OCI-LY1 (cell line): ENCODE measurements at regions not wholly inside any gene's neighbourhood (a gene's known extent, or its start where the extent isn't known, plus 50 kb on each side); places are given as distances from the start of the nearest gene placed in this dataset.

Experiments
- EZH2 ChIP-seq: fragments of 200-600 bp; sonication (generic), shearing (Covaris generic); IDR thresholded peaks from 2 replicates; pipeline ENCODE4 v1.8.0; 2017; ENCODE audit warnings: borderline replicate concordance, mixed run types, mild to moderate bottlenecking, antibody characterized with exemption, low read length, moderate library complexity, mixed read lengths
- TF ChIP-seq, protein P1 (sequence below): fragments of 200-600 bp; sonication (generic), shearing (Covaris generic); IDR thresholded peaks from 2 replicates; pipeline ENCODE4 v1.5.1; 2017; ENCODE audit warnings: mild to moderate bottlenecking, antibody characterized with exemption, low read length, moderate library complexity, mixed read lengths

DNA sequence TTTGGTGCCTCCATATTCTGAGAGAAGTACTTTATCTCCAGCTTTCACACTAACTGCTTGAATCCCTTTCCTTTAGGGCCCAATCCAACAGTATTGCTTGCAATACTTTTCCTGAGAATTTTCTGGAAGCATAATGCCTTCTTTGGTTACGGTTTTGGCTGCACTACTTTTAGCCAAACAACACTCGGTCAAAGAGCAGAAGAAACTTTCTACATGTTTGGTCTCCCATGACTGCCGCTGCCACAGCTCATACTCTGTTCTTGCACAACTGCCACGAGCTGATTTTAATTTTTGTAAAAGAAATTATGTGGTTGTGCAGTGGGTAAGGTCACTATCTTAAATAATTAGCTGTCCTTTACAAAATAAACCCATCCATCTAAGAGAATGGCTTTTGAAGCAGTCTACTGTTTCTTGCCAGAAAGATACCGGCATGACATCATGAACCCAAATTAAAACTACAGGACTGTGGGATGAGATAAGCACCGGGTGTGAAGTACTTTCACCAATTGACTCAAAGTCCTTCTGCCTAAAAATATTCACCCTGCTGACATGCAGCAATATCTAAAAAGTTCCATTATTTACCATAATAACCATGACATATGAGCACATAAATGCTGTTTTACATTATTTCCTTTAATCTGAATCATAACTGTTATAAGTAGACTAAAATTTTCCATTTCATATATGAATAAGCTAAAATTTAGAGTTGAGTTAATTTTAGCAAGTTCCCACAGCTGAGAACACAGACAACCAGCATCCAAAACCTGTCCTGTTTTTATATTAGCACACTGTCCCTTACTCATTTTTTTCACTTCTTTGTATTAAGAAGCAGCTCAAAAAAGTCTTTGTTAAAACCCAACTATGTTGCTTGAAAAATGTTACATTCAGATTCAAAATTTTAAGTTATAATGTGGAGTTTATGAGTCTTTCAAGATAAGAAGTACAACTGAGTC lies 1154.3 kb downstream of the EPHA3 start:
- TF ChIP-seq, protein P1, sequence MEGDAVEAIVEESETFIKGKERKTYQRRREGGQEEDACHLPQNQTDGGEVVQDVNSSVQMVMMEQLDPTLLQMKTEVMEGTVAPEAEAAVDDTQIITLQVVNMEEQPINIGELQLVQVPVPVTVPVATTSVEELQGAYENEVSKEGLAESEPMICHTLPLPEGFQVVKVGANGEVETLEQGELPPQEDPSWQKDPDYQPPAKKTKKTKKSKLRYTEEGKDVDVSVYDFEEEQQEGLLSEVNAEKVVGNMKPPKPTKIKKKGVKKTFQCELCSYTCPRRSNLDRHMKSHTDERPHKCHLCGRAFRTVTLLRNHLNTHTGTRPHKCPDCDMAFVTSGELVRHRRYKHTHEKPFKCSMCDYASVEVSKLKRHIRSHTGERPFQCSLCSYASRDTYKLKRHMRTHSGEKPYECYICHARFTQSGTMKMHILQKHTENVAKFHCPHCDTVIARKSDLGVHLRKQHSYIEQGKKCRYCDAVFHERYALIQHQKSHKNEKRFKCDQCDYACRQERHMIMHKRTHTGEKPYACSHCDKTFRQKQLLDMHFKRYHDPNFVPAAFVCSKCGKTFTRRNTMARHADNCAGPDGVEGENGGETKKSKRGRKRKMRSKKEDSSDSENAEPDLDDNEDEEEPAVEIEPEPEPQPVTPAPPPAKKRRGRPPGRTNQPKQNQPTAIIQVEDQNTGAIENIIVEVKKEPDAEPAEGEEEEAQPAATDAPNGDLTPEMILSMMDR: no peak
- TF ChIP-seq EZH2: no peak
